AG20443 (cell line): ENCODE measurements at regions not wholly inside any gene's neighbourhood (a gene's known extent, or its start where the extent isn't known, plus 50 kb on each side); places are given as distances from the start of the nearest gene placed in this dataset.

Experiments
- DNase-seq: peaks from one replicate; pipeline ENCODE4 v3.0.0; 2012; ENCODE audit warnings: low spot score, mixed read lengths

DNA sequence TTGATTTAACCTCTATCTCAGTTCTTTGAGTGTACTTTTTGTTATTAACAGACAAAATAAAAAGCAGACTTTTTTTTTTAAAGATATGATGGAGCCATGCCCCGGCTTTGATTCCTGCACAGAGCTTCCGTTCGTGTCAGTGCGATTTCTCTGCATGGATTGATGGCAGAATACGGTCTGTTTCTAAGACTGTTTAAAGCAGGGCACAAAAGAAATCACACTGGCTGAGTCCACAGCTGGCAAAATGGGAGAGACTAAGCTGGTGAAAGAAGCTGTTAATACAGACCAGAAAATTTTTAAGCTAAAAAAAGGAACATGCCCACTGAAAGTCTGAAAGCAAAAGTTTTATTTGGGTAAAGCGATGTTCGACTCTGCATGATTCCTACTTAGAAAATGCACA lies 501.4 kb upstream of the WWC1 start:
- DNase-seq: no peak

GRCh38 chr5:167790462-167791260 lies 500.8 kb upstream of the WWC1 start:
- peak; percentile 78 for DNase-seq

DNA sequence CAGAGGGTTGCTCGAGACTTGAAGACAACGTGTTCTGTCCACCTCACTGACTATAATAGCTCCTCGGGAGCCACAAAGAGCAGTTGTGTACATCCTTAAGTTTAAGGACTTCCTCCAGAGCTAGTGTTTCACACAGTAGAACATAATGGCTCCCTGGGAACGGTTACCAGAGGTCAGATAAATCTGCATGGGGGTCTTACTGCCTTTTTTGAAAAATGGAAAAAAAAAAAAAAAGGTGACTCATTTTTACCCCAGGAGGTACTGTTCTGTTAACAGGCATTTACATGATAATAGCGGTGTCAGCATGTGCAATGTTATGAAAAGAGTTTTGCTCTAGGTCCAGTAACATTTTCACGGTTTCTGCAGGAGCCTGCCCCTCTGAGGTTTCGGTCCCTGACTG lies 498.9 kb upstream of the WWC1 start:
- no peak for DNase-seq

DNA sequence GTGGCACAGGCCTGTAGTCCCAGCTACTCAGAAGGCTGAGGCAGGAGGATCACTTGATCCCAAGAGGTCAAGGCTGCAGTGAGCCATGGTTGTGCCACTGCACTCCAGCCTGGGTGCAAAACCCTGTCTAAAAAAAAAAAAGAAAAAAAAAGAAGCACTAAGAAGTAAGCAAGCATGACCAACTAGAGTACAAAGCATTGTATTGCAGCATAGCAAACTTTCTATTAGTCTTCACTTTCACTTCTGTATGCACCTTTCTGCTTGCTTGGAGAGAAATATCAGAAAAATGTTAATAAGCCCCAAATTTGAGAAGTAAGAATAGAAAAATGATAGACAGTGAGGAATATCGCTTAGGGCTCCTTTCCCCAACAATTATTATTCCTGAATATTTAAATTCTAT lies 497.7 kb upstream of the WWC1 start:
- no peak for DNase-seq

- no peak for DNase-seq
Observed at GRCh38 chr5:167794121-167794520, 497.3 kb upstream of the WWC1 start.

GRCh38 chr5:167796672-167797071 lies 494.8 kb upstream of the WWC1 start:
- DNase-seq: peak; percentile 36

DNA sequence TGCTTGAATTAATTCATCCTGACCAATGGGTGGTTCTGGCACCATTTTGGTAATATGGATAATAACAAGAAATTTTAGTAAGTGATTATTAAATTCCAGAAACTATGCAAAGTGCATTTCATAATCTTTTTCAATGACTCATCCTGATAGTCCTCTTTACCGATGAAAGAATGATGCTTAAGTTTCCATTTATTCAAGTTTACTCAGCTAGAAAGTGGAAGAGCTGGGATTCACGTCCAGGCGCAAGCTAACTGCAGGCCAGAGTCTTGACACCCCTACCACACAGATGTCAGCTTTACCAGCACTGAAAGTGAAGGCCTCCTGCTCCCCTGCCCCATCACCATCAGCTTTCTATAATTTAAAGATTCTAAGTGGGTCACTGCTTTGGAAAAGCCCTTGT lies 493.5 kb upstream of the WWC1 start:
- DNase-seq: peak; percentile 30

DNA sequence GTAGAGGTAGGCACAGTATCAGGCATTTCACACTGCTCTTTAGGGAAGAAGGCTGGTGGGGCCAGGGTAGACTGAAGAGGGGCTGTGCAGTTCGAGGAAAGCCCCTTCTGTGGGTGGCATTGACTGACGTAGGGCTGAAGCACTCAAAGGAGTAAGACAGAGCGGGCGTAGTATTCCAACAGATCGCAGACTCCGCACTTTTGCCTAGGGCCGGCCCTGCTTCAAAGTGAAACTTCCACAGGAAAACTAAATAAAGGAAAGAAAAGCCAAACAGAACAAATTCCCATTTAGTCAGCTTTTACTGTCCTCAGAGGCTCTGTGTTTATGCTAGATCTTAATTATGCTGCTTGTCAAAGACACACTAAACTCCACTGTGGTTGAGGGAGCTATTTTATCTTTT lies 493.0 kb upstream of the WWC1 start:
- DNase-seq: no peak

- DNase-seq: no peak
Observed at GRCh38 chr5:167800427-167800826, 491.0 kb upstream of the WWC1 start.

GRCh38 chr5:167801999-167802398 lies 489.4 kb upstream of the WWC1 start:
- no peak for DNase-seq

GRCh38 chr5:167802755-167803431 lies 488.6 kb upstream of the WWC1 start:
- DNase-seq: no peak

- DNase-seq: no peak
Observed at GRCh38 chr5:167804512-167805220, 486.8 kb upstream of the WWC1 start.

DNA sequence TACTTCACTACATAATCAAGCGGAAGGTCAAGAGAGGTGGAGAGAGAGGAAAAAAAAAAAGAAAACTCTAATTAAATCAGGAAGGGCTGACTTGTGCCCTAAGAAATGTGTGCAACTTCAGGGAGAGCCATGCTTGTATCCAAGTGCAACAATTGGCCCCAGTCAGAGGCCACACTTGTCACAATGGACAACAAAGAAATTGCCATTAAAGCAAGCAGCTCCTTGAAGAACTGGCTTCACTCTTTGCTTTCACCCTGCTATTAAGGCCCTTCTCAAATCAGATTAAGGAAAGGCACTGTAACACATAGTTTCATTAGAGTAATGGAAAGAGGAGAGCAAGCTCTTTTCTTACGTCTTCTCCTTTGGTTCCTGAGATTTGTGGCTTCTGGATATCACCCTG lies 480.9 kb upstream of the WWC1 start:
- DNase-seq: no peak

GRCh38 chr5:167812871-167813270 lies 478.6 kb upstream of the WWC1 start:
- DNase-seq: no peak

DNA sequence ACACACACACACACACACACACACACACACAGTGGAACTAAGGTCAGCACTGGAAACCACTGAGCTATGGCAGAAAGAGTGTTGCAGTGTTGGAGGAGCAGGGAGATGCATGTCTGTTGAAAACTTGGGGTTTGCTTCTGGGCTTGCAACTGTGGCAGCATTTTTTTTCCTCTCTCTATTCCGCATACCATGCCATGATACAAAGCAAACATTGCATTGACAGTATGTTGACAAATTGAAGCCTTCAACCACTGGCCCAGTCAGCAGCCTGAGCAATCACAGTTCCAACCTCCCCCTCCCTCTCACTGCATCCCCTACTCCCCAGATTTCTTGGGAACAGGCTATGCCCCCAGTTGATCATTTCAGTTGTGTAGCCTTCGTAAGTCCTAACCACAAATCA lies 478.1 kb upstream of the WWC1 start:
- no peak for DNase-seq

DNA sequence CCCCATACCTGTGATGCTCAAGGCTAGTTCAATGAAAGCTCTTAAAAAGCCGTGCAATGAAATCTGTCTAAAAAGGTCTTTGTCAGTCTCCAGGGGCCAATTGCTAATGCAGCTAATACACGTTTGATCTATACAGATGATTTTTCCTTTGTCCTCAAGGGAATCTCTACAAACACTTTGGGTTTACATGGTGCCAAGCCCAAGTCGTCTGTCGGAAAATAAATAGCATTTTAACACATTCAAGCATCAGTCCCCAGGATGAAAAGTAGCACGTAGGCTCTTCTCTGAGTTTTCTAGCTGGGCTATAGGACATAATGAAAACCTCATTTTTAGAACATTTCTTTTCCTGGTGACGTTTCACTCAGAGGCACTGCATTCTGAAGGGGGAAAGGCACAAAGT lies 477.4 kb upstream of the WWC1 start:
- no peak for DNase-seq

DNA sequence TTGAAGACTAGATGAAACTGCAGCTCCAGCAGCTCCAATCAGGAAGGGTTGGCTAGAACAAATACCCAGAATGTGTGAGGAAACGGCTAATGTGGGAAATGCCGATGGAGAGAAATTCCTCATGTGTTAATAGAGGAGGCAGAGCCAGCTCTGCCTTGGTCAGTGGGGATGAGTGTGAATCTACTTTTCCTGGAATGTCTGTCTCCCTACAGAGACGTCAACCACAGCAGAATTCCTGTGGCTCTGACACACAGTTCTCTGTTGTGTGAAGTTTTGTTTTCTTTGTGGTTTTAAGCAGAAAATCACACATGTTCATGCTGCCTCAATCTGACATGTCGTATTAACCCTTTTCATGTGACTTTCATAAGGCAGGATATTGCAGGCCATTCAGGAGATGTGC lies 476.6 kb upstream of the WWC1 start:
- peak; percentile 93 for DNase-seq

- peak; percentile 42 for DNase-seq
Observed at GRCh38 chr5:167816354-167816753, 475.1 kb upstream of the WWC1 start.

- no peak for DNase-seq
Observed at GRCh38 chr5:167816864-167817263, 474.6 kb upstream of the WWC1 start.

DNA sequence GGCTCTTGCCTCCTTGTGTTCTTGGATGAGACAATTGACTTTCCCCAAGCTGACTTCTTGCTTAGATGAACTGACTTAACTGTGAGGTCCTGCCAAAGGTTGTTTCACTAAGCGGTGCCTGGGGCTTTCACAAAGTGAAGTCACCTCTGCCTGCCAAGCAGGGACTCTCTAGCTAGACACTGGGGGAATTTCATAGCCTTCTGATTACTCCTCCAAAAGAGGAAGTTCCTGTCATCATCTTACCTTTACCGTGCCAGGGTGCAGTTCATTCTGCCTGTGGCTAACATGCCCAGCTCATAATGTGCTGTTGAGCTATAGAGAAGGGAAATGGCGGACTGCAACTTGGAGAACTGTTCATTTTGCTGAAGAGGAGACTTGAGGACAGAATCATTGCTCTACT lies 472.0 kb upstream of the WWC1 start:
- no peak for DNase-seq

- DNase-seq: no peak
Observed at GRCh38 chr5:167820101-167820990, 471.1 kb upstream of the WWC1 start.

DNA sequence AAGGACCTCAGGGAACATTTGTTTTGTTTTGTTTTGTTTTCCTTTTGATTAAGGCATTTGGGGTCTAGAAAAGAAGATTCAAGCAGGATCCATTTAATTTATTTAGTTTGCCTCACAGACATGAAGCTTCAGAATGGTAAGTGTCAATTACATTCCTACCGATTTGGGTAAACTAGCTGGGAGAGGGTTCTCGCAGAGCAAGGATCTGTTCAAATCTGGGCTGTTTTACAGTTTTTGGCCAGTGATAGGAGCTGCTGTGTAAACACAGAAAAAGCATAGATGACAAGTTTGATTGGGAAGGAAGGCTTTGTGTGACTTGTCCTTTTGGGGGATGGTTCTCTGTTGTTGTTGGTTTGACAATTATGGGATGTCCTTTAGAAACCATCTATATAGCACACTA lies 470.3 kb upstream of the WWC1 start:
- DNase-seq: no peak
